Endothelial cell (in vitro differentiated cells): ENCODE measurements at regions not wholly inside any gene's neighbourhood (a gene's known extent, or its start where the extent isn't known, plus 50 kb on each side); places are given as distances from the start of the nearest gene placed in this dataset.

Source experiments
- DNase-seq: peaks from one replicate; pipeline ENCODE4 v3.0.0; 2021; ENCODE audit warnings: low spot score
- H3K27ac Mint-ChIP-seq: one replicate; pipeline ENCODE4 v1.8.0; 2021; ENCODE audit warnings: mixed read lengths, inconsistent platforms; ENCODE audit not compliant: unreplicated experiment
- H3K27me3 Mint-ChIP-seq: one replicate; pipeline ENCODE4 v1.8.0; 2021; ENCODE audit warnings: mild to moderate bottlenecking, moderate library complexity, mixed read lengths, inconsistent platforms; ENCODE audit not compliant: unreplicated experiment
- H3K36me3 Mint-ChIP-seq: one replicate; pipeline ENCODE4 v1.8.0; 2021; ENCODE audit warnings: mild to moderate bottlenecking, low read depth, mixed read lengths, inconsistent platforms; ENCODE audit not compliant: unreplicated experiment
- H3K4me1 Mint-ChIP-seq: one replicate; pipeline ENCODE4 v1.8.0; 2021; ENCODE audit warnings: mild to moderate bottlenecking, mixed read lengths, inconsistent platforms; ENCODE audit not compliant: unreplicated experiment
- H3K4me3 Mint-ChIP-seq: one replicate; pipeline ENCODE4 v1.8.0; 2021; ENCODE audit warnings: mild to moderate bottlenecking, mixed read lengths, inconsistent platforms; ENCODE audit not compliant: unreplicated experiment
- H3K9me3 Mint-ChIP-seq: one replicate; pipeline ENCODE4 v1.8.0; 2021; ENCODE audit warnings: mixed read lengths, inconsistent platforms; ENCODE audit not compliant: unreplicated experiment
- TF ChIP-seq, protein P1 (sequence below): fragments of 200-600 bp; sonication (generic); IDR thresholded peaks from one replicate; pipeline ENCODE4 v1.5.0; 2021; ENCODE audit warnings: antibody characterized with exemption; ENCODE audit not compliant: unreplicated experiment

DNA sequence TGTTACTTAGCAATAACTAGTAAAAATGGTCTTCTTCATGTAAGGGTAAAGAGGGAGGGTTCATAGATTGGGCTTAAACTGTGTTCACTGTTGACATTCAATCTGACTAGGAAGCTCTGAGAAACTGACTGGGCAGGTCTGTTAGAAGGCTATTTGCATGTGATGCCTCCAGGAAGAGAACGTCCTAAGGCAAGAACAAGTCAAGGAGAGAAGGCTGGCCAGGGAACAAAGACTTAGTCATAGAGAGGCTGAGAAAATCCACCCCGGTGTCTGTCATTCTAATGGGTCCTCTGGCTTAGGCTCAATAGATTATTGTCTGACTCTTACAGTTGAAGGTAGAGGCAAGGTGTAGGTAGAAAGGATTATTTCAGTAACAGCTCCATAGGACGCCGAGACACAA is 50.3 kb upstream of the CD44 start:
- Mint-ChIP-seq H3K27me3 (peaks cover 3% of the 10 kb centered on the region), H3K27ac (no peak overlapping the region), H3K36me3 (no peaks in the 10 kb centered on the region), H3K4me1 (peaks cover 17% of the 10 kb centered on the region), H3K4me3 (no peak overlapping the region), H3K9me3 (no peaks in the 10 kb centered on the region)
- no peak for DNase-seq
- TF ChIP-seq, protein P1, sequence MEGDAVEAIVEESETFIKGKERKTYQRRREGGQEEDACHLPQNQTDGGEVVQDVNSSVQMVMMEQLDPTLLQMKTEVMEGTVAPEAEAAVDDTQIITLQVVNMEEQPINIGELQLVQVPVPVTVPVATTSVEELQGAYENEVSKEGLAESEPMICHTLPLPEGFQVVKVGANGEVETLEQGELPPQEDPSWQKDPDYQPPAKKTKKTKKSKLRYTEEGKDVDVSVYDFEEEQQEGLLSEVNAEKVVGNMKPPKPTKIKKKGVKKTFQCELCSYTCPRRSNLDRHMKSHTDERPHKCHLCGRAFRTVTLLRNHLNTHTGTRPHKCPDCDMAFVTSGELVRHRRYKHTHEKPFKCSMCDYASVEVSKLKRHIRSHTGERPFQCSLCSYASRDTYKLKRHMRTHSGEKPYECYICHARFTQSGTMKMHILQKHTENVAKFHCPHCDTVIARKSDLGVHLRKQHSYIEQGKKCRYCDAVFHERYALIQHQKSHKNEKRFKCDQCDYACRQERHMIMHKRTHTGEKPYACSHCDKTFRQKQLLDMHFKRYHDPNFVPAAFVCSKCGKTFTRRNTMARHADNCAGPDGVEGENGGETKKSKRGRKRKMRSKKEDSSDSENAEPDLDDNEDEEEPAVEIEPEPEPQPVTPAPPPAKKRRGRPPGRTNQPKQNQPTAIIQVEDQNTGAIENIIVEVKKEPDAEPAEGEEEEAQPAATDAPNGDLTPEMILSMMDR: no peak
